GM20000 (cell line): ENCODE measurements at regions not wholly inside any gene's neighbourhood (a gene's known extent, or its start where the extent isn't known, plus 50 kb on each side); places are given as distances from the start of the nearest gene placed in this dataset.

Experiments
- DNase-seq: peaks from one replicate; pipeline ENCODE4 v3.0.0; 2012; ENCODE audit warnings: low spot score
- CTCF ChIP-seq: IDR thresholded peaks from 2 replicates; pipeline ENCODE4 v1.5.1; 2012; ENCODE audit warnings: mild to moderate bottlenecking, control low read depth; ENCODE audit errors: extremely low read depth, missing control alignments

GRCh38 chr4:33625748-33626147 is 2618.6 kb downstream of the ARAP2 start:
- no peak for DNase-seq
- TF ChIP-seq CTCF: no peak

GRCh38 chr4:33626221-33626620 is 2618.1 kb downstream of the ARAP2 start:
- DNase-seq: no peak
- no peak for TF ChIP-seq CTCF

GRCh38 chr4:33628296-33628695 is 2616.0 kb downstream of the ARAP2 start:
- TF ChIP-seq CTCF: no peak
- DNase-seq: no peak

GRCh38 chr4:33649015-33649414 is 2595.3 kb downstream of the ARAP2 start:
- no peak for TF ChIP-seq CTCF
- DNase-seq: no peak

- no peak for TF ChIP-seq CTCF
- DNase-seq: no peak
Observed at GRCh38 chr4:33649471-33649870, 2594.8 kb downstream of the ARAP2 start.

GRCh38 chr4:33650036-33650435 is 2594.3 kb downstream of the ARAP2 start:
- no peak for TF ChIP-seq CTCF
- DNase-seq: no peak

- no peak for DNase-seq
- no peak for TF ChIP-seq CTCF
Observed at GRCh38 chr4:33658971-33659370, 2585.3 kb downstream of the ARAP2 start.

GRCh38 chr4:33661636-33662035 is 2582.7 kb downstream of the ARAP2 start:
- no peak for TF ChIP-seq CTCF
- DNase-seq: no peak
